ENCODE measurements at regions not wholly inside any gene's neighbourhood (a gene's known extent, or its start where the extent isn't known, plus 50 kb on each side); places are given as distances from the start of the nearest gene placed in this dataset.
A peak's percentile ranks its signal among the peaks of the same experiment; 100 is the strongest.

DNA sequence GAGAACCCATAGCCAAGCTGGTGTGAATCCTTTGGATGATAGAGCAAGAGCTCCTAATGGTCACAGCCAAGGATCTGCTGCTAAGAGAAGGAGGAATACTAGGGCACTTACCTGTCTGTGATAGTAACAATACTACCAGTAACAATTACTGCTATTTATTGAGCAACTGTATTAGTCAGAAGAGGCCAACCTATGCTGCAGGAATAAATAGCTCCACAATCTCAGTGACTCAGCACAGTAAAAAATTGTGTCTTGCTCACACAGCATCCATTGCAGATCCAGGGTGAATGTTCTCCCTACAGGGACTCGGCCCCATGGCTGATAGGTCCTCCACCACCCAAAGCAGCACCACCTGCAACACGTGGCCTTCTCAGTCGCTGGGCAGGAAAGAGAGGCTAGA lies 257.6 kb upstream of the ZMIZ1 start:
- no peak for TF ChIP-seq POLR2A (IDR thresholded peaks at IDR 0.05)
- TF ChIP-seq, protein P1, sequence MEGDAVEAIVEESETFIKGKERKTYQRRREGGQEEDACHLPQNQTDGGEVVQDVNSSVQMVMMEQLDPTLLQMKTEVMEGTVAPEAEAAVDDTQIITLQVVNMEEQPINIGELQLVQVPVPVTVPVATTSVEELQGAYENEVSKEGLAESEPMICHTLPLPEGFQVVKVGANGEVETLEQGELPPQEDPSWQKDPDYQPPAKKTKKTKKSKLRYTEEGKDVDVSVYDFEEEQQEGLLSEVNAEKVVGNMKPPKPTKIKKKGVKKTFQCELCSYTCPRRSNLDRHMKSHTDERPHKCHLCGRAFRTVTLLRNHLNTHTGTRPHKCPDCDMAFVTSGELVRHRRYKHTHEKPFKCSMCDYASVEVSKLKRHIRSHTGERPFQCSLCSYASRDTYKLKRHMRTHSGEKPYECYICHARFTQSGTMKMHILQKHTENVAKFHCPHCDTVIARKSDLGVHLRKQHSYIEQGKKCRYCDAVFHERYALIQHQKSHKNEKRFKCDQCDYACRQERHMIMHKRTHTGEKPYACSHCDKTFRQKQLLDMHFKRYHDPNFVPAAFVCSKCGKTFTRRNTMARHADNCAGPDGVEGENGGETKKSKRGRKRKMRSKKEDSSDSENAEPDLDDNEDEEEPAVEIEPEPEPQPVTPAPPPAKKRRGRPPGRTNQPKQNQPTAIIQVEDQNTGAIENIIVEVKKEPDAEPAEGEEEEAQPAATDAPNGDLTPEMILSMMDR (IDR thresholded peaks at IDR 0.05): no peak
- intact Hi-C loops (cut with DNase I): no loop called here
- Histone ChIP-seq H3K4me1 (peaks cover 0 to 30% (median 12%) of the 10 kb centered on the region in 4 donors), H3K27ac (no peak overlapping the region), H3K9me3 (no peaks in the 10 kb centered on the region), H3K4me3 (no peak overlapping the region), H3K27me3 (no peaks in the 10 kb centered on the region), H3K36me3 (no peaks in the 10 kb centered on the region)
- ATAC-seq (no peak), DNase-seq (no peak)
- WGBS (ENCODE audit: insufficient coverage, low coverage, low lambda C conversion rate, missing lambda C conversion rate): 56% methylated on average over 3 of the region's 3 CpGs

GRCh38 chr10:78812571-78813318 lies 256.0 kb upstream of the ZMIZ1 start:
- H3K36me3 ChIP-seq: no peaks in the 10 kb centered on the region
- intact Hi-C loops (cut with DNase I): no loop called here
- H3K27ac ChIP-seq: no peak overlapping the region
- no peaks in the 10 kb centered on the region for H3K27me3 ChIP-seq
- peaks cover 0 to 33% (median 12%) of the 10 kb centered on the region in 4 donors for H3K4me1 ChIP-seq
- H3K4me3 ChIP-seq: no peak overlapping the region
- TF ChIP-seq, protein P1 (IDR thresholded peaks at IDR 0.05): no peak
- TF ChIP-seq POLR2A (IDR thresholded peaks at IDR 0.05): no peak
- no peaks in the 10 kb centered on the region for H3K9me3 ChIP-seq
- 48% methylated on average over 4 of the region's 4 CpGs for WGBS (ENCODE audit: insufficient coverage, low coverage, low lambda C conversion rate, missing lambda C conversion rate)
- peak in 3 of 4 donors; percentile 8 to 48 (median 29) for ATAC-seq
- peak in 1 of 3 donors; percentile 9 for DNase-seq

GRCh38 chr10:78813526-78813925 lies 255.2 kb upstream of the ZMIZ1 start:
- TF ChIP-seq, protein P1 (IDR thresholded peaks at IDR 0.05): no peak
- no peak for TF ChIP-seq POLR2A (IDR thresholded peaks at IDR 0.05)
- DNase-seq (no peak), ATAC-seq (peak in 1 of 4 donors; percentile 5)
- H3K36me3 ChIP-seq: no peaks in the 10 kb centered on the region
- H3K4me3 ChIP-seq: no peak overlapping the region
- no peaks in the 10 kb centered on the region for H3K9me3 ChIP-seq
- intact Hi-C loops (cut with DNase I): no loop called here
- peaks cover 0 to 33% (median 12%) of the 10 kb centered on the region in 4 donors for H3K4me1 ChIP-seq
- H3K27ac ChIP-seq: no peak overlapping the region
- H3K27me3 ChIP-seq: no peaks in the 10 kb centered on the region
- WGBS (ENCODE audit: insufficient coverage, low coverage, low lambda C conversion rate, missing lambda C conversion rate): 50% methylated on average over 1 of the region's 1 CpG

DNA sequence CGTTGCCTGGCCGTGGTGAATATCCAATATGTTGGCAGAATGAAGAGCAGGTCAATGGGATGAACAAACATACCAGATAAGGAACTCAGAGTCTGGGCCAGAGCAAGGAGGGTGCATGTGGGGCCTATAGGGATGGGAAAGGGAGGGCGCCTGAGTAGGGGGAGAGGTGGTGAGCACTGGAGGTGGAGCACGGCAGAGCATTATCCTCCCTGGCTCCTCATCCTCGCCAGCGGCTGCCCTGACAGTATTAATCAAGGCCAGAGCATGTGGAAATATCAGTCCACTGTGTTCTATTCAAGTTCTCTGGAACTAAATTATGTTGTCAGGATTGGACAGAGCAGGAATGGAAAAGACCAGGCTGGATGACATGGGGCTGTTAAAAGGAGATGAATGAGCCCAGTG lies 254.8 kb upstream of the ZMIZ1 start:
- intact Hi-C loops (cut with DNase I): no loop called here
- TF ChIP-seq, protein P1 (IDR thresholded peaks at IDR 0.05): no peak
- no peak for TF ChIP-seq POLR2A (IDR thresholded peaks at IDR 0.05)
- Histone ChIP-seq H3K4me1 (peaks cover 0 to 33% (median 12%) of the 10 kb centered on the region in 4 donors), H3K27me3 (no peaks in the 10 kb centered on the region), H3K4me3 (no peak overlapping the region), H3K36me3 (no peaks in the 10 kb centered on the region), H3K9me3 (no peaks in the 10 kb centered on the region), H3K27ac (no peak overlapping the region)
- DNase-seq (no peak), ATAC-seq (peak; percentile 71 to 81 (median 76))
- WGBS (ENCODE audit: insufficient coverage, low coverage, low lambda C conversion rate, missing lambda C conversion rate): 17% methylated on average over 6 of the region's 6 CpGs

All from right lobe of liver (tissue), 6 donors.